Neuron (in vitro differentiated cells): ENCODE measurements at regions not wholly inside any gene's neighbourhood (a gene's known extent, or its start where the extent isn't known, plus 50 kb on each side); places are given as distances from the start of the nearest gene placed in this dataset.

Experiments
- H2AFZ ChIP-seq: one replicate; pipeline ENCODE4 v1.6.1; 2013; ENCODE audit warnings: low read depth, mild to moderate bottlenecking, inconsistent platforms, low read length, moderate library complexity
- H3K27me3 ChIP-seq: one replicate; pipeline ENCODE4 v1.6.1; 2013; ENCODE audit warnings: low read length; ENCODE audit not compliant: insufficient read depth
- H3K36me3 ChIP-seq: one replicate; pipeline ENCODE4 v1.6.1; 2013; ENCODE audit warnings: low read length; ENCODE audit not compliant: insufficient read depth
- H3K4me1 ChIP-seq: one replicate; pipeline ENCODE4 v1.6.1; 2013; ENCODE audit warnings: low read length; ENCODE audit not compliant: insufficient read depth
- H3K4me3 ChIP-seq: 2 replicates; pipeline ENCODE4 v1.5.1; 2013; ENCODE audit warnings: mild to moderate bottlenecking, low read length, moderate library complexity
- H3K9me3 ChIP-seq: one replicate; pipeline ENCODE4 v1.6.1; 2013; ENCODE audit warnings: low read length

- peaks cover 6% of the 10 kb centered on the region for H3K9me3 ChIP-seq
- H3K36me3 ChIP-seq: peaks cover 7% of the 10 kb centered on the region
- H3K4me3 ChIP-seq: no peak overlapping the region
- no peaks in the 10 kb centered on the region for H3K27me3 ChIP-seq
- no peak overlapping the region for H2AFZ ChIP-seq
- no peaks in the 10 kb centered on the region for H3K4me1 ChIP-seq
Observed at GRCh38 chr20:19823216-19823615, 65.2 kb downstream of the RIN2 start.

GRCh38 chr20:19823971-19824370 is 65.9 kb downstream of the RIN2 start:
- Histone ChIP-seq H3K36me3 (peaks cover 5% of the 10 kb centered on the region), H3K9me3 (peaks cover 4% of the 10 kb centered on the region), H2AFZ (no peak overlapping the region), H3K27me3 (no peaks in the 10 kb centered on the region), H3K4me1 (no peaks in the 10 kb centered on the region), H3K4me3 (no peak overlapping the region)

- Histone ChIP-seq H3K9me3 (peaks cover 3% of the 10 kb centered on the region), H3K36me3 (peaks cover 3% of the 10 kb centered on the region), H2AFZ (no peak overlapping the region), H3K4me1 (no peaks in the 10 kb centered on the region), H3K27me3 (no peaks in the 10 kb centered on the region), H3K4me3 (no peak overlapping the region)
Observed at GRCh38 chr20:19824861-19825260, 66.8 kb downstream of the RIN2 start.

GRCh38 chr20:19826179-19826914 is 68.3 kb downstream of the RIN2 start:
- H3K4me1 ChIP-seq: no peaks in the 10 kb centered on the region
- H3K27me3 ChIP-seq: no peaks in the 10 kb centered on the region
- no peak overlapping the region for H3K4me3 ChIP-seq
- peaks cover 3% of the 10 kb centered on the region for H3K36me3 ChIP-seq
- H3K9me3 ChIP-seq: peaks cover 3% of the 10 kb centered on the region
- H2AFZ ChIP-seq: no peak overlapping the region

DNA sequence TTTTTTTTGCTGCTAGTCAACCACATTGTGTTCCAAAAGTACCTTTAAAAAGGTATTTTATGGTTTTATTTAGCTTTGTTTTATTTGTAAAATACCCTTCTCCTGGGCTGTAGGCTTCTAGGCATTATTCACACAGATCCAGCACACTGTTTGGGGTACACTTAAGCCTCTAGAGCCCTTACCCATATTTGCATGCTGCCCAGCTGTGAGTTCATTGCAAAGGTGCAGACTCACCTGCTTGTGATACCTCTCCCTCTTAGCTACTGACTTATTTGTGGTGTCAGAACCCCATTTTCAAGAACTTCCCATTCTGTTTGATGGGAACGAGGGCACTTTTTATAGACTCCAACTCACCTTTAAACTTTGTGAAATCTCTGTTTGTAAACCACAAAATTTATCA is 69.8 kb downstream of the RIN2 start:
- Histone ChIP-seq H3K4me1 (no peaks in the 10 kb centered on the region), H3K9me3 (peaks cover 3% of the 10 kb centered on the region), H3K4me3 (no peak overlapping the region), H2AFZ (no peak overlapping the region), H3K36me3 (peaks cover 3% of the 10 kb centered on the region), H3K27me3 (no peaks in the 10 kb centered on the region)

GRCh38 chr20:19828232-19828631 is 70.2 kb downstream of the RIN2 start:
- no peaks in the 10 kb centered on the region for H3K4me1 ChIP-seq
- H3K9me3 ChIP-seq: no peaks in the 10 kb centered on the region
- H3K4me3 ChIP-seq: no peak overlapping the region
- H2AFZ ChIP-seq: no peak overlapping the region
- H3K27me3 ChIP-seq: no peaks in the 10 kb centered on the region
- H3K36me3 ChIP-seq: peaks cover 3% of the 10 kb centered on the region

- no peaks in the 10 kb centered on the region for H3K27me3 ChIP-seq
- no peaks in the 10 kb centered on the region for H3K36me3 ChIP-seq
- no peaks in the 10 kb centered on the region for H3K9me3 ChIP-seq
- no peak overlapping the region for H3K4me3 ChIP-seq
- no peaks in the 10 kb centered on the region for H3K4me1 ChIP-seq
- no peak overlapping the region for H2AFZ ChIP-seq
Observed at GRCh38 chr20:19830211-19830785, 72.2 kb downstream of the RIN2 start.

DNA sequence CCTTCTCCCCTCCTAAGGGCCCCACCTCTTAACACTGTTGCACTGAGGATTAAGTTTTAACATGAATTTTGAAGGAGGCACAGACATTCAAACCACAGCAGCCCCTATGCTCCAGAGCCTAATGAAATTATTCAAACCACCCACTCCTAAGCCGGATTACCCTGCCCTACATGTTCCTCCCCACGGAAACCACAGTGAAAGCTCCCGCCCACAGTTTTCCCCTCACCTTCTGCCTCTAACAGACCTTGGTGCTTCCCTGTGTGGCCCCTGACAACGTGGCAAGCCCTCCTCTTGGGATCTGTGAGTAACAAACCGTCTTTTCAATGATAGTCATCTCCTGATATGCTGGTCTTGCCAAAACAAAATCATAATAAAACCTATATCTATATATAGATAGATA is 74.8 kb downstream of the RIN2 start:
- H3K36me3 ChIP-seq: no peaks in the 10 kb centered on the region
- no peak overlapping the region for H3K4me3 ChIP-seq
- no peaks in the 10 kb centered on the region for H3K9me3 ChIP-seq
- H2AFZ ChIP-seq: no peak overlapping the region
- H3K4me1 ChIP-seq: no peaks in the 10 kb centered on the region
- H3K27me3 ChIP-seq: no peaks in the 10 kb centered on the region

DNA sequence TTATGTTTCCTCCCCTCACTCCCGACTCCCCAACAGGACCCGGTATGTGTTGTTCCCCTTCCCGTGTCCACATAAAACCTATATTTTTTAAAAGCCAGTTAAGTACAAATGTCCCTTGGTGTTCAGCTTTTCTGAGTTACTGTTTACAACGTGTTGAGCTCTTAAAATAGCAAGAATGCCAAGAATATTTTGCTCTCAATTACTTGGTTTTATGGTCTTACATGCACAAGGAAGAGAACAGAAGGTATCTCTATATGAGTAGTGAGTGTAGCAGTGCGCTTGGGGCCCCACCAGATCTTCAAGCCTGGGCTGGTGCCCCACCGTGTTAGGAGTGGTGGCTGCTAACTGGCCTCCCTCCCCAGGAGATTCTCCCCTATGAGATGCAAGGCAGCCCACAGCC is 75.3 kb downstream of the RIN2 start:
- Histone ChIP-seq H2AFZ (no peak overlapping the region), H3K36me3 (no peaks in the 10 kb centered on the region), H3K4me3 (no peak overlapping the region), H3K4me1 (no peaks in the 10 kb centered on the region), H3K27me3 (no peaks in the 10 kb centered on the region), H3K9me3 (no peaks in the 10 kb centered on the region)

DNA sequence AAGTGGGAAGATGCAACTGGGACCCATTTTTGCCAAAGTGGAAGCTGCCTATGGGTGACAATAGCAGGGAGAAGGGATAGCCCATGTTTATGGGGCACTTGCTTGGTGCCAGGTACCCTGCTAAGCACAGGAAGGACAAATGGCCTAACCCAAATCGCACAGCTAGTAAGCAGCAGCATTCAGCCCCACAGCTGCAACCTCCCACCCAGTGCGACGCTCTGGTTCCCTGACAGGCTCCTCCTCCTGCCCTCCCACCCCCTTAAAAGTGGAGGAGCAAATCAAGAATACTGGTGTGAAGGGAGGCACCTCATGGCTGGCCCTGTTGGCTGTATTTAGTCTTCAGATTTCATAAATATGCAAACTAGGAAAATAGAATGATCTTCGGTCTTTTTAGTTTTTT is 76.2 kb downstream of the RIN2 start:
- no peaks in the 10 kb centered on the region for H3K27me3 ChIP-seq
- H3K4me3 ChIP-seq: no peak overlapping the region
- no peak overlapping the region for H2AFZ ChIP-seq
- no peaks in the 10 kb centered on the region for H3K9me3 ChIP-seq
- no peaks in the 10 kb centered on the region for H3K36me3 ChIP-seq
- peaks cover 3% of the 10 kb centered on the region for H3K4me1 ChIP-seq

DNA sequence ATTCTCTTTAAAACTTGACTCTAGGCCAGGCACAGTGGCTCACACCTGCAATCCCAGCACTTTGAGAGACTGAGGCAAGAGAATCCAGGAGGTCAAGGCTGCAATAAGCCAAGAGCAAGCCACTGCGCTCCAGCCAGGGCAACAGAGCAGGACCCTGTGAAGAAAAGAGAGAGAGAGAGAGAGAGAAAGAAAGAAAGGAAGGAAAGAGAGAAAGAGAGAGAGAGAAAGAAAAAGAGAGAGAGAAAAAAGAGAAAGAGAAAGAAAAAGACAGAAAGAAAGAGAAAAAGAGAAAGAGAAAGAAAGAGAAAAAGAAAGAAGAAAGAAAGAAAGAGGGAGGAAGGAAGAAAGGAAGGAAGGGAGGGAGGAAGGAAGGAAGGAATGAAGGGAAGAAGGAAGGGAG is 76.7 kb downstream of the RIN2 start:
- H2AFZ ChIP-seq: no peak overlapping the region
- H3K4me3 ChIP-seq: no peak overlapping the region
- H3K9me3 ChIP-seq: no peaks in the 10 kb centered on the region
- H3K27me3 ChIP-seq: no peaks in the 10 kb centered on the region
- H3K36me3 ChIP-seq: no peaks in the 10 kb centered on the region
- H3K4me1 ChIP-seq: peaks cover 3% of the 10 kb centered on the region

- Histone ChIP-seq H3K36me3 (peaks cover 4% of the 10 kb centered on the region), H3K9me3 (no peaks in the 10 kb centered on the region), H3K4me3 (no peak overlapping the region), H2AFZ (no peak overlapping the region), H3K27me3 (no peaks in the 10 kb centered on the region), H3K4me1 (peaks cover 3% of the 10 kb centered on the region)
Observed at GRCh38 chr20:19835533-19836222, 77.6 kb downstream of the RIN2 start.

DNA sequence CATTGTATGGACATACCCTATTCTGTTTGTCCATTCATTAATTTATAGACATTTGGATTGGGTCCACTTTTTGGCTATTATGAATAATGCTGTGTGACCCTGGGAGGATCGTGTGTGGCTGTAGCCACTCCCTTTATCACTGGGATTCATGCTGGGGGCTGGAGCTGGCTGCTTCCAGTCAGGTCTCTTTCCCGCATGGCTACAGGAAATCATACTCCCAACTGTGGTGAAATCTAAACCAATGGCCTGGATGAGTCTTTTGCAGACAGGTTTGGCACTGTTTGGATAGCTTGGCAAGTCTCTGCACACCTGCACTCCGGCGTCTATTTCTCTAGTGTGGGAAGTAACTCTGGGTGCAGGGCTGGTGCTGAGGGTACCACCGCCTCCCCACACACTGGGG is 80.4 kb downstream of the RIN2 start:
- Histone ChIP-seq H3K36me3 (peaks cover 4% of the 10 kb centered on the region), H2AFZ (no peak overlapping the region), H3K4me3 (no peak overlapping the region), H3K27me3 (no peaks in the 10 kb centered on the region), H3K4me1 (peaks cover 3% of the 10 kb centered on the region), H3K9me3 (peaks cover 2% of the 10 kb centered on the region)
